HepG2 (cell line): ENCODE measurements at regions not wholly inside any gene's neighbourhood (a gene's known extent, or its start where the extent isn't known, plus 50 kb on each side); places are given as distances from the start of the nearest gene placed in this dataset.

Experiments used
- ATAC-seq: fragments of 200-7000 bp; cut with Tn5 transposase; 3 replicates; pipeline ENCODE4 v1.9.1; 2020; ENCODE audit warnings: mild to moderate bottlenecking, moderate library complexity
- BruUV-seq: library from RNA; stranded (reverse); fragments of 400-500 nt; replicated peaks from 2 replicates; lab custom pipeline; 2021; lab: Mats Ljungman, UMichigan
- CTCF ChIA-PET: fragments of 300-600 bp; formaldehyde crosslinking; extraction: SDS; loops from one replicate; lab custom pipeline; 2021; ENCODE audit warnings: low total read pairs, inconsistent platforms, low intra/inter-chr PET ratio; lab: Yijun Ruan, JAX
- POLR2A ChIA-PET: fragments of 350-600 bp; sonication (Branson Sonifier 250); formaldehyde crosslinking; loops from one replicate; lab custom pipeline; 2020; ENCODE audit warnings: antibody characterized with exemption, inconsistent platforms; lab: Yijun Ruan, JAX
- DNase-seq: peaks from one replicate; pipeline ENCODE4 v3.0.0-alpha.2; 2015; ENCODE audit warnings: low spot score
- FAIRE-seq: peaks from 3 replicates; lab custom pipeline; 2011; peaks lifted over from hg19 to GRCh38; lab: Jason Lieb, UNC
- H2AFZ ChIP-seq: one replicate; pipeline ENCODE4 v1.6.1; 2011; ENCODE audit warnings: low read length, inconsistent platforms
- H3K27ac ChIP-seq: fragments of 300-600 bp; 3 replicates; pipeline ENCODE4 v1.8.0; 2011; ENCODE audit warnings: mixed run types, mild to moderate bottlenecking, mixed read lengths, low read length, inconsistent platforms; ENCODE audit not compliant: insufficient read depth; ENCODE audit errors: extremely low read length
- H3K27me3 ChIP-seq, 2 experiments: fragments of 200-600 bp in 1 of 2; 2 replicates in 1 of 2; 3 replicates in 1 of 2; pipeline versions ENCODE4 v1.6.0 to v1.8.0; 2011; ENCODE audit warnings: low read length in 2 of 2, mild to moderate bottlenecking in 2 of 2, moderate library complexity in 2 of 2, inconsistent platforms in 1 of 2; ENCODE audit not compliant: insufficient read depth in 2 of 2, control insufficient read depth in 1 of 2
- H3K36me3 ChIP-seq, 2 experiments: fragments of 200-600 bp in 1 of 2; replicated peaks in 1 of 2; 2 replicates in 1 of 2; 3 replicates in 1 of 2; pipeline versions ENCODE4 v1.5.1 to v1.8.0; 2011; ENCODE audit warnings: low read length in 2 of 2, inconsistent platforms in 1 of 2; ENCODE audit not compliant: insufficient read depth in 2 of 2, control insufficient read depth in 1 of 2
- H3K4me1 ChIP-seq: 2 replicates; pipeline ENCODE4 v1.5.1; 2012; ENCODE audit warnings: low read length, inconsistent platforms; ENCODE audit not compliant: insufficient read depth
- H3K4me2 ChIP-seq: 2 replicates; pipeline ENCODE4 v1.6.0; 2011; ENCODE audit warnings: low read depth, low read length, inconsistent platforms
- H3K4me3 ChIP-seq, 3 experiments: fragments of 200-600 bp in 1 of 3; sonication (generic), shearing (Covaris generic) in 1 of 3; replicated peaks in 1 of 3; 2 replicates each; pipeline ENCODE4 v1.5.1; 2011 to 2016; ENCODE audit warnings: low read length in 3 of 3, inconsistent platforms in 2 of 3, low read depth in 2 of 3, mild to moderate bottlenecking in 2 of 3, control low read depth in 1 of 3, mixed read lengths in 1 of 3; ENCODE audit not compliant: insufficient read depth in 1 of 3
- H3K79me2 ChIP-seq: one replicate; pipeline ENCODE4 v1.6.1; 2011; ENCODE audit warnings: low read length, inconsistent platforms; ENCODE audit not compliant: insufficient read depth
- H3K9ac ChIP-seq: 2 replicates; pipeline ENCODE4 v1.6.0; 2011; ENCODE audit warnings: mild to moderate bottlenecking, low read depth, low read length, inconsistent platforms; ENCODE audit not compliant: insufficient read depth
- H3K9me3 ChIP-seq: 2 replicates; pipeline ENCODE4 v1.5.1; 2012; ENCODE audit warnings: mild to moderate bottlenecking, low read length
- H4K20me1 ChIP-seq: 2 replicates; pipeline ENCODE4 v1.6.0; 2011; ENCODE audit warnings: inconsistent platforms, mild to moderate bottlenecking, low read length, moderate library complexity; ENCODE audit not compliant: insufficient read depth
- CHCHD3 ChIP-seq: sonication (generic); formaldehyde crosslinking; IDR thresholded peaks from 2 replicates; pipeline ENCODE4 v1.8.0; 2022; ENCODE audit warnings: mild to moderate bottlenecking, missing genetic modification reagents, moderate library complexity
- EED ChIP-seq: sonication (generic); formaldehyde crosslinking; IDR thresholded peaks from 2 replicates; pipeline ENCODE4 v1.5.0; 2020; ENCODE audit warnings: mild to moderate bottlenecking, missing genetic modification reagents
- ELF3 ChIP-seq: IDR thresholded peaks from 2 replicates; pipeline ENCODE4 v1.6.1; 2016; ENCODE audit warnings: missing genetic modification reagents, missing compliant biosample characterization
- HNRNPL ChIP-seq: fragments of 200-400 bp; formaldehyde crosslinking; IDR thresholded peaks from 2 replicates; pipeline ENCODE4 v1.6.1; 2017; ENCODE audit warnings: mild to moderate bottlenecking, low read depth, low read length
- SOX13 ChIP-seq, 3 experiments: fragments of 450-650 bp in 1 of 3; sonication (generic) in 1 of 3; formaldehyde crosslinking in 1 of 3; IDR thresholded peaks in 2 of 3; conservative IDR thresholded peaks in 1 of 3; 2 replicates each; pipeline versions ENCODE4 v1.5.0 to v1.6.1; 2016 to 2020; ENCODE audit warnings: antibody characterized with exemption in 1 of 3, mild to moderate bottlenecking in 1 of 3, missing compliant biosample characterization in 1 of 3, missing genetic modification reagents in 1 of 3, moderate library complexity in 1 of 3
- ZBED4 ChIP-seq: sonication (generic); formaldehyde crosslinking; IDR thresholded peaks from 2 replicates; pipeline ENCODE4 v1.4.0; 2020; ENCODE audit warnings: missing genetic modification reagents, borderline replicate concordance
- WGBS: methylation state at CpG from one replicate; pipeline ENCODE4 v1.1.6; 2017; ENCODE audit warnings: low lambda C conversion rate; 5-methylcytosine and 5-hydroxymethylcytosine counted together
- in situ Hi-C: cut with HindIII; loops from 2 replicates; pipeline ENCODE4 v1.10.0; 2017; ENCODE audit warnings: low pct_unique_long_range_greater_than_20kb; ENCODE audit not compliant: extremely low pct_ligation_motif_present
- intact Hi-C: fragments of 100-400 bp; cut with micrococcal nuclease; formaldehyde crosslinking; loops from one replicate; pipeline ENCODE4 v1.10.0; 2022; ENCODE audit not compliant: unreplicated experiment

GRCh38 chr2:150858382-150858781, 370.9 kb upstream of the RND3 start (continued):
- no peak for TF ChIP-seq HNRNPL
- no peak for TF ChIP-seq ZBED4 (CRISPR knock-in tag)
- TF ChIP-seq CHCHD3: no peak
- TF ChIP-seq ELF3 (CRISPR knock-in tag): no peak
- TF ChIP-seq EED: no peak

GRCh38 chr2:150856596-150857281, 369.3 kb upstream of the RND3 start:
- FAIRE-seq (no peak), DNase-seq (no peak), ATAC-seq (no peak)
- ChIA-PET POLR2A (no interaction called here), CTCF (no interaction called here)
- Histone ChIP-seq H3K9me3 (no peaks in the 10 kb centered on the region), H3K4me1 (no peaks in the 10 kb centered on the region), H3K27me3 (no peaks in the 10 kb centered on the region), H4K20me1 (no peaks in the 10 kb centered on the region), H2AFZ (no peak overlapping the region), H3K79me2 (no peaks in the 10 kb centered on the region), H3K4me2 (no peak overlapping the region), H3K4me3 (no peak overlapping the region), H3K27ac (no peak overlapping the region), H3K36me3 (no peaks in the 10 kb centered on the region), H3K9ac (no peak overlapping the region)
- in situ Hi-C loops (no loop called here), intact Hi-C loops (no loop called here)
- no TSS peak for BruUV-seq
- WGBS: 0% methylated on average over 1 of the region's 1 CpG
- TF ChIP-seq SOX13 (IDR thresholded peaks at IDR 0.05): no peak
- TF ChIP-seq SOX13 (CRISPR knock-in tag; conservative IDR thresholded peaks at IDR 0.05 in 1 of 2, IDR thresholded peaks at IDR 0.05 in 1 of 2): no peak
